ENCODE measurements at regions not wholly inside any gene's neighbourhood (a gene's known extent, or its start where the extent isn't known, plus 50 kb on each side); places are given as distances from the start of the nearest gene placed in this dataset.
A peak's percentile ranks its signal among the peaks of the same experiment; 100 is the strongest.

- H3K27ac ChIP-seq = no peak overlapping the region
- H3K4me1 ChIP-seq = no peaks in the 10 kb centered on the region
- H3K27me3 ChIP-seq = 0 out of 2 replicates have a peak, but pooled peaks cover 6% of the 10 kb centered on the region
- DNase-seq = no peak
- no peaks in the 10 kb centered on the region for H3K36me3 ChIP-seq
- H3K4me3 ChIP-seq = no peak overlapping the region
- no peaks in the 10 kb centered on the region for H3K9me3 ChIP-seq (replicated peaks)
Measured at GRCh38 chr13:44273216-44273615, 100.4 kb upstream of the SERP2 start.

DNA sequence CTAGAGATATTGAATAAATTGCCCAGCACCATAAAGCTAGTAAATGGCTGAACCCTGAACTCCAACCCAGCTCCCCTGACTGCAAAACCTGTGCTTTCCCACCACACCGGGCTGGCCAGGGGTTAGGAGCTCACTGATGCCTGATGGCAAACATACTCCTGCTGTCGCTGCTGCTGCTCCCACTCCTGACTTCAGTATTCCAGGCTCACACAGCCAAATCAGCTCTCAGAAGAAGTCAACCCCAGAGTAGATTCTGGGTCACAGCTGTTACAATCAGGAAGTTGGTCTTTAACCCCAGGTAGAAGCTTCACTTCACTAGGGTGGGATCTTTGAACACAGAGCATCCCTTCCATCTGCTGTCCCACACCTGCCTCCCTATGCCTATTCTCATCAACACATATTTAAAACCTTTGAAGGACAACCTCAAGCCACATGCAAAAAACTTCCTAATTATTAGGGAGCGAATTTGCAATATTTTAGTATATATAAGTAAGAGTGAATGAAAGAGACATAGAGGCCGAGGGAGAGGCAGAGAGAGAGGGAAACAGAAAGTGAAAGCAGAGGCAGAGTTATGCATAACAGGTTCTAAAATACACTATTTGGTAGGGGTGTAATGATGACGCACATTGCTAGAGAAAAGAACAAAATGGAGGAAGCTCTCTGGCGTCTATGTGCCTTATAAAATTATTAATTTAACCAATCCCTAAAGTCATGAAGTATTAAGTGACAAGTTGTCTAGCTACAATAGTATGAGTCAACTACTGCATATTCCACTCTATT is 99.4 kb upstream of the SERP2 start:
- Histone ChIP-seq H3K27ac (no peak overlapping the region), H3K4me1 (no peaks in the 10 kb centered on the region), H3K9me3 (replicated peaks) (no peaks in the 10 kb centered on the region), H3K27me3 (0 out of 2 replicates have a peak, but pooled peaks cover 6% of the 10 kb centered on the region), H3K36me3 (no peaks in the 10 kb centered on the region), H3K4me3 (peak overlapping the region; percentile 17)
- no peak for DNase-seq

GRCh38 chr13:44274771-44275205 is 98.8 kb upstream of the SERP2 start:
- peak in 1 of 2 experiments; percentile 30 for DNase-seq
- Histone ChIP-seq H3K36me3 (no peaks in the 10 kb centered on the region), H3K4me1 (no peaks in the 10 kb centered on the region), H3K4me3 (peak overlapping the region; percentile 17; the same call in 1 of the 2 replicates), H3K27me3 (0 out of 2 replicates have a peak, but pooled peaks cover 6% of the 10 kb centered on the region), H3K27ac (no peak overlapping the region), H3K9me3 (replicated peaks) (no peaks in the 10 kb centered on the region)

GRCh38 chr13:44275381-44275780 is 98.2 kb upstream of the SERP2 start:
- Histone ChIP-seq H3K27ac (no peak overlapping the region), H3K27me3 (0 out of 2 replicates have a peak, but pooled peaks cover 9% of the 10 kb centered on the region), H3K4me1 (no peaks in the 10 kb centered on the region), H3K36me3 (no peaks in the 10 kb centered on the region), H3K4me3 (no peak overlapping the region), H3K9me3 (replicated peaks) (no peaks in the 10 kb centered on the region)
- DNase-seq = no peak

- no peaks in the 10 kb centered on the region for H3K4me1 ChIP-seq
- H3K9me3 ChIP-seq (replicated peaks) = no peaks in the 10 kb centered on the region
- H3K27me3 ChIP-seq = 0 out of 2 replicates have a peak, but pooled peaks cover 9% of the 10 kb centered on the region
- DNase-seq = no peak
- no peak overlapping the region for H3K27ac ChIP-seq
- H3K36me3 ChIP-seq = no peaks in the 10 kb centered on the region
- no peak overlapping the region for H3K4me3 ChIP-seq
Measured at GRCh38 chr13:44276061-44276460, 97.6 kb upstream of the SERP2 start.

- H3K27ac ChIP-seq = no peak overlapping the region
Measured at GRCh38 chr13:44277459-44277858, 96.2 kb upstream of the SERP2 start.

GRCh38 chr13:44278166-44278565 is 95.5 kb upstream of the SERP2 start:
- H3K4me3 ChIP-seq = no peak overlapping the region
- H3K4me1 ChIP-seq = no peaks in the 10 kb centered on the region
- 0 out of 2 replicates have a peak, but pooled peaks cover 9% of the 10 kb centered on the region for H3K27me3 ChIP-seq
- H3K27ac ChIP-seq = no peak overlapping the region
- no peaks in the 10 kb centered on the region for H3K36me3 ChIP-seq
- DNase-seq = no peak
- H3K9me3 ChIP-seq (replicated peaks) = no peaks in the 10 kb centered on the region

More at GRCh38 chr13:44277459-44277858, 96.2 kb upstream of the SERP2 start:
- Histone ChIP-seq H3K4me3 (no peak overlapping the region), H3K9me3 (replicated peaks) (no peaks in the 10 kb centered on the region), H3K4me1 (no peaks in the 10 kb centered on the region), H3K36me3 (no peaks in the 10 kb centered on the region), H3K27me3 (0 out of 2 replicates have a peak, but pooled peaks cover 9% of the 10 kb centered on the region)
- DNase-seq = no peak

DNA sequence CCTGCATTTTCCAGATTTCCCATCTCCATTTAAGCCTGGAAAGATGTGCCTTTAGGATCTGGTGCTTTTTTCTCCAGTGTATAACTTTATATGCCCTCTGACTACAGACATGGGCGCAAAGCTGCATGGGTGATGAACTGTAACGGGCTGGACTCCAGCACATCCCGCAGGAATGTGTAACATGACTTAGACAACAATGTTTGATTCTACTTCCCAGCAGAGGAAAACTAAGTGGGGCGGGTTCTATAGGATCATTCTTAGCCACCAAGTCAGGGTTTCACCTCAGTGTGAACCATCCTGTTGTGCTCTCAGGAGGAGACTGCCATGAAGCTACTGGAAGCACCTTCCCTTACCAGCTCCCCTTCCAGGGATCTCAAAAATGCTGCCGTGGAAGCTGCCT is 93.2 kb upstream of the SERP2 start:
- no peak for DNase-seq
- no peaks in the 10 kb centered on the region for H3K9me3 ChIP-seq (replicated peaks)
- H3K27ac ChIP-seq = no peak overlapping the region
- H3K36me3 ChIP-seq = no peaks in the 10 kb centered on the region
- H3K27me3 ChIP-seq = 0 out of 2 replicates have a peak, but pooled peaks cover 9% of the 10 kb centered on the region
- no peaks in the 10 kb centered on the region for H3K4me1 ChIP-seq
- H3K4me3 ChIP-seq = no peak overlapping the region

GRCh38 chr13:44281252-44282000 is 92.2 kb upstream of the SERP2 start:
- Histone ChIP-seq H3K36me3 (no peaks in the 10 kb centered on the region), H3K4me3 (no peak overlapping the region)

DNA sequence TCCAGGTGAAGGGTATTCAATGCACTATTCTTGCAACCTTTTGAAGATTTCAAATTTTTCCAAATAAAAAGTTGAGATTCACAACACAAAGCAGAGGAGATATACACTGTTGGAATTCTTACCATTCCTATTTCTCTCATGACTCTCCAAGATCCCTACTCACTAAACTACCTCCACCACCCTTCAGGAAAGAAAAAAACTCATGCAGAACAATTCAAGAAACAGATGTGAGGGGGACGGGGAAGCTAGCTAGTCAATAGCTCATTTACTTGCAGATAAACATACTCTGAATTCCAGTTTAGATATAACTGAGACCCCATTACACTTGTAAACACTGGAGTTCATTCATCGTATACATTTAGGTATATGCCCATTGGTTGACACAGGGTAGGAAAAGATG is 90.0 kb upstream of the SERP2 start:
- no peak for DNase-seq
- no peak overlapping the region for H3K4me3 ChIP-seq
- H3K9me3 ChIP-seq (replicated peaks) = no peaks in the 10 kb centered on the region
- H3K27me3 ChIP-seq = 0 out of 2 replicates have a peak, but pooled peaks cover 3% of the 10 kb centered on the region
- no peaks in the 10 kb centered on the region for H3K4me1 ChIP-seq
- H3K36me3 ChIP-seq = no peaks in the 10 kb centered on the region
- H3K27ac ChIP-seq = no peak overlapping the region

More at GRCh38 chr13:44281252-44282000, 92.2 kb upstream of the SERP2 start:
- no peak overlapping the region for H3K27ac ChIP-seq
- no peak for DNase-seq
- H3K9me3 ChIP-seq (replicated peaks) = no peaks in the 10 kb centered on the region
- H3K4me1 ChIP-seq = no peaks in the 10 kb centered on the region
- 0 out of 2 replicates have a peak, but pooled peaks cover 5% of the 10 kb centered on the region for H3K27me3 ChIP-seq

GRCh38 chr13:44287958-44288357 is 85.7 kb upstream of the SERP2 start:
- Histone ChIP-seq H3K27ac (no peak overlapping the region), H3K4me1 (no peaks in the 10 kb centered on the region), H3K36me3 (no peaks in the 10 kb centered on the region), H3K9me3 (replicated peaks) (no peaks in the 10 kb centered on the region), H3K27me3 (no peaks in the 10 kb centered on the region; the same call in 1 of the 2 replicates), H3K4me3 (no peak overlapping the region)
- no peak for DNase-seq

DNA sequence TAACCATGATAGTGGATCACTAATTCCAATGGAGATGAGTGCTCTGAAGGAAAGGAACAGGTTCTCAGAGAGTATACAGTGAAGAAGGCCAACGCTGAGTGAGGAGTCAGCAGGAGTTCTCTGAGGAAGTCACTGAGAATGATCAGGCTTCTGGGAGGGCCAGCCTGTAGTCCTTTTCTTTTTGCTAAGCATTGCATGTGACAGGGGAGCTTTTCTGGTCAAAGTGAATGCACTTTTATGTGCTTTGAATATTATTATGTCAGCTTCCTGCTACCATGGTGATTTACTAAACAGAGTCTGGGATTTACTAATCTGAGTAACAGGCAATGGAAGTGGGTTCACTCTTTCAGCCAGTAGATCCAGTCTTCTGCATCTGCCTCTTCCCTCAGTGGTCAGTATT is 81.1 kb upstream of the SERP2 start:
- DNase-seq = no peak
- no peaks in the 10 kb centered on the region; the same call in 1 of the 2 replicates for H3K27me3 ChIP-seq
- H3K36me3 ChIP-seq = no peaks in the 10 kb centered on the region
- no peak overlapping the region for H3K4me3 ChIP-seq
- H3K4me1 ChIP-seq = no peaks in the 10 kb centered on the region
- H3K9me3 ChIP-seq (replicated peaks) = no peaks in the 10 kb centered on the region
- no peak overlapping the region for H3K27ac ChIP-seq

GRCh38 chr13:44293374-44293773 is 80.2 kb upstream of the SERP2 start:
- H3K27me3 ChIP-seq = no peaks in the 10 kb centered on the region; the same call in 1 of the 2 replicates
- H3K36me3 ChIP-seq = no peaks in the 10 kb centered on the region
- DNase-seq = no peak
- H3K27ac ChIP-seq = no peak overlapping the region
- H3K4me3 ChIP-seq = no peak overlapping the region
- no peaks in the 10 kb centered on the region for H3K4me1 ChIP-seq
- no peaks in the 10 kb centered on the region for H3K9me3 ChIP-seq (replicated peaks)

GRCh38 chr13:44293908-44294735 is 79.5 kb upstream of the SERP2 start:
- no peak for DNase-seq
- Histone ChIP-seq H3K27me3 (no peaks in the 10 kb centered on the region; the same call in 1 of the 2 replicates), H3K4me1 (no peaks in the 10 kb centered on the region), H3K9me3 (replicated peaks) (no peaks in the 10 kb centered on the region), H3K27ac (no peak overlapping the region), H3K4me3 (no peak overlapping the region), H3K36me3 (no peaks in the 10 kb centered on the region)

All from SJCRH30 (cell line).